ENCODE measurements at regions not wholly inside any gene's neighbourhood (a gene's known extent, or its start where the extent isn't known, plus 50 kb on each side); places are given as distances from the start of the nearest gene placed in this dataset.

DNA sequence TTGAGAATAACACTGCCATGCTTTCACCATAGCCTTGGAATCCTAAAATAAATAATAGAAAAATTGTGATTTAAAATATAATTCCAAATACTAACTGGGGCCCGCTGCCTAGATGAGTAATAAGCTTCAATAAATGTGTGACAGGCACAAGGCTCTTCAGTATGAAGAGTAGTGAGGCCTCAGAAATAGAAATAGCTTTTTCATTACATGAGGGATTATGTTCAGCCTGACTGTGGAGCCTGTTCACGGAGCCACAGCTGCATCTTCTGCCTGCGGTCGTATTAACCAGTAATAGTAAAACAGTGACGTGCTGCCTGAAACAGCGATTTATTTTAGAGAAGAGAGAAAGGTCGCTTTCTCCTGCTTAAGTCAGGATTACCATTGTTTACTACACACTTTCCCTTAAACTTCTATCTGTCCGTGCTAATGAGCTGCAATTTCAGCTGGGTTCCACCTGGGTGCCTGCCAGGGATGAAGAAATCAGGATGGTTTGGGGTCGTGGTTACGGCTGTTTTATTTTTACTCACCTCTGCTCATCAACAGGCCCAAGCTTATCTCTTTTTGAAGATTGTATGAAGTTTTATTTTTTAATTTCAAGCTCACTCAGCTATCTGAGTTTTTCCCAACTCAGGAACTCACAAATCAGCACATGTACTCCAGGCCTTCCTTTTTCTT is 284.9 kb upstream of the WWC1 start:
- no peaks in the 10 kb centered on the region for H3K36me3 Mint-ChIP-seq
- ATAC-seq (no peak), DNase-seq (ENCODE audit: low spot score) (no peak)
- no peak overlapping the region for H3K4me3 Mint-ChIP-seq
- no peaks in the 10 kb centered on the region for H3K27me3 Mint-ChIP-seq (ENCODE audit: low read depth)
- CTCF ChIA-PET, result no interaction called here
- no peak for TF ChIP-seq ZBTB21 (CRISPR knock-in tag; IDR thresholded peaks at IDR 0.05; ENCODE audit: borderline replicate concordance)
- TF ChIP-seq, protein P1, sequence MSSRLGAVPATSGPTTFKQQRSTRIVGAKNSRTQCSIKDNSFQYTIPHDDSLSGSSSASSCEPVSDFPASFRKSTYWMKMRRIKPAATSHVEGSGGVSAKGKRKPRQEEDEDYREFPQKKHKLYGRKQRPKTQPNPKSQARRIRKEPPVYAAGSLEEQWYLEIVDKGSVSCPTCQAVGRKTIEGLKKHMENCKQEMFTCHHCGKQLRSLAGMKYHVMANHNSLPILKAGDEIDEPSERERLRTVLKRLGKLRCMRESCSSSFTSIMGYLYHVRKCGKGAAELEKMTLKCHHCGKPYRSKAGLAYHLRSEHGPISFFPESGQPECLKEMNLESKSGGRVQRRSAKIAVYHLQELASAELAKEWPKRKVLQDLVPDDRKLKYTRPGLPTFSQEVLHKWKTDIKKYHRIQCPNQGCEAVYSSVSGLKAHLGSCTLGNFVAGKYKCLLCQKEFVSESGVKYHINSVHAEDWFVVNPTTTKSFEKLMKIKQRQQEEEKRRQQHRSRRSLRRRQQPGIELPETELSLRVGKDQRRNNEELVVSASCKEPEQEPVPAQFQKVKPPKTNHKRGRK (CRISPR knock-in tag; IDR thresholded peaks at IDR 0.05; ENCODE audit: borderline replicate concordance), result no peak
- TF ChIP-seq, protein P2, sequence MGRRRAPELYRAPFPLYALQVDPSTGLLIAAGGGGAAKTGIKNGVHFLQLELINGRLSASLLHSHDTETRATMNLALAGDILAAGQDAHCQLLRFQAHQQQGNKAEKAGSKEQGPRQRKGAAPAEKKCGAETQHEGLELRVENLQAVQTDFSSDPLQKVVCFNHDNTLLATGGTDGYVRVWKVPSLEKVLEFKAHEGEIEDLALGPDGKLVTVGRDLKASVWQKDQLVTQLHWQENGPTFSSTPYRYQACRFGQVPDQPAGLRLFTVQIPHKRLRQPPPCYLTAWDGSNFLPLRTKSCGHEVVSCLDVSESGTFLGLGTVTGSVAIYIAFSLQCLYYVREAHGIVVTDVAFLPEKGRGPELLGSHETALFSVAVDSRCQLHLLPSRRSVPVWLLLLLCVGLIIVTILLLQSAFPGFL (CRISPR knock-in tag; IDR thresholded peaks at IDR 0.05; ENCODE audit: borderline replicate concordance), result no peak
- TF ChIP-seq NR2C2 (CRISPR knock-in tag; IDR thresholded peaks at IDR 0.05), result no peak
- no peak for TF ChIP-seq ZNF671 (CRISPR knock-in tag; IDR thresholded peaks at IDR 0.05)
- no peak for TF ChIP-seq SP1 (CRISPR knock-in tag; conservative IDR thresholded peaks at IDR 0.05)
- no peak for TF ChIP-seq TCF7 (CRISPR knock-in tag; IDR thresholded peaks at IDR 0.05; ENCODE audit: low read depth)
- TF ChIP-seq, protein P3, sequence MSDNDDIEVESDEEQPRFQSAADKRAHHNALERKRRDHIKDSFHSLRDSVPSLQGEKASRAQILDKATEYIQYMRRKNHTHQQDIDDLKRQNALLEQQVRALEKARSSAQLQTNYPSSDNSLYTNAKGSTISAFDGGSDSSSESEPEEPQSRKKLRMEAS (CRISPR knock-in tag; IDR thresholded peaks at IDR 0.05), result no peak
- TF ChIP-seq, protein P4, sequence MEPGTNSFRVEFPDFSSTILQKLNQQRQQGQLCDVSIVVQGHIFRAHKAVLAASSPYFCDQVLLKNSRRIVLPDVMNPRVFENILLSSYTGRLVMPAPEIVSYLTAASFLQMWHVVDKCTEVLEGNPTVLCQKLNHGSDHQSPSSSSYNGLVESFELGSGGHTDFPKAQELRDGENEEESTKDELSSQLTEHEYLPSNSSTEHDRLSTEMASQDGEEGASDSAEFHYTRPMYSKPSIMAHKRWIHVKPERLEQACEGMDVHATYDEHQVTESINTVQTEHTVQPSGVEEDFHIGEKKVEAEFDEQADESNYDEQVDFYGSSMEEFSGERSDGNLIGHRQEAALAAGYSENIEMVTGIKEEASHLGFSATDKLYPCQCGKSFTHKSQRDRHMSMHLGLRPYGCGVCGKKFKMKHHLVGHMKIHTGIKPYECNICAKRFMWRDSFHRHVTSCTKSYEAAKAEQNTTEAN (CRISPR knock-in tag; IDR thresholded peaks at IDR 0.05), result no peak
- TF ChIP-seq, protein P5, sequence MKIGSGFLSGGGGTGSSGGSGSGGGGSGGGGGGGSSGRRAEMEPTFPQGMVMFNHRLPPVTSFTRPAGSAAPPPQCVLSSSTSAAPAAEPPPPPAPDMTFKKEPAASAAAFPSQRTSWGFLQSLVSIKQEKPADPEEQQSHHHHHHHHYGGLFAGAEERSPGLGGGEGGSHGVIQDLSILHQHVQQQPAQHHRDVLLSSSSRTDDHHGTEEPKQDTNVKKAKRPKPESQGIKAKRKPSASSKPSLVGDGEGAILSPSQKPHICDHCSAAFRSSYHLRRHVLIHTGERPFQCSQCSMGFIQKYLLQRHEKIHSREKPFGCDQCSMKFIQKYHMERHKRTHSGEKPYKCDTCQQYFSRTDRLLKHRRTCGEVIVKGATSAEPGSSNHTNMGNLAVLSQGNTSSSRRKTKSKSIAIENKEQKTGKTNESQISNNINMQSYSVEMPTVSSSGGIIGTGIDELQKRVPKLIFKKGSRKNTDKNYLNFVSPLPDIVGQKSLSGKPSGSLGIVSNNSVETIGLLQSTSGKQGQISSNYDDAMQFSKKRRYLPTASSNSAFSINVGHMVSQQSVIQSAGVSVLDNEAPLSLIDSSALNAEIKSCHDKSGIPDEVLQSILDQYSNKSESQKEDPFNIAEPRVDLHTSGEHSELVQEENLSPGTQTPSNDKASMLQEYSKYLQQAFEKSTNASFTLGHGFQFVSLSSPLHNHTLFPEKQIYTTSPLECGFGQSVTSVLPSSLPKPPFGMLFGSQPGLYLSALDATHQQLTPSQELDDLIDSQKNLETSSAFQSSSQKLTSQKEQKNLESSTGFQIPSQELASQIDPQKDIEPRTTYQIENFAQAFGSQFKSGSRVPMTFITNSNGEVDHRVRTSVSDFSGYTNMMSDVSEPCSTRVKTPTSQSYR (CRISPR knock-in tag; IDR thresholded peaks at IDR 0.05), result no peak
- TF ChIP-seq, protein P6, sequence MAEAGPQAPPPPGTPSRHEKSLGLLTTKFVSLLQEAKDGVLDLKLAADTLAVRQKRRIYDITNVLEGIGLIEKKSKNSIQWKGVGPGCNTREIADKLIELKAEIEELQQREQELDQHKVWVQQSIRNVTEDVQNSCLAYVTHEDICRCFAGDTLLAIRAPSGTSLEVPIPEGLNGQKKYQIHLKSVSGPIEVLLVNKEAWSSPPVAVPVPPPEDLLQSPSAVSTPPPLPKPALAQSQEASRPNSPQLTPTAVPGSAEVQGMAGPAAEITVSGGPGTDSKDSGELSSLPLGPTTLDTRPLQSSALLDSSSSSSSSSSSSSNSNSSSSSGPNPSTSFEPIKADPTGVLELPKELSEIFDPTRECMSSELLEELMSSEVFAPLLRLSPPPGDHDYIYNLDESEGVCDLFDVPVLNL (CRISPR knock-in tag; IDR thresholded peaks at IDR 0.05; ENCODE audit: borderline replicate concordance, low read depth), result no peak
- peaks cover 10% of the 10 kb centered on the region; the same call in 1 of the 2 replicates for H3K4me1 Mint-ChIP-seq
- no peaks in the 10 kb centered on the region for H3K9me3 Mint-ChIP-seq
- no peak overlapping the region; the same call in 1 of the 2 replicates for H3K27ac Mint-ChIP-seq
- POLR2A ChIA-PET, result no interaction called here

DNA sequence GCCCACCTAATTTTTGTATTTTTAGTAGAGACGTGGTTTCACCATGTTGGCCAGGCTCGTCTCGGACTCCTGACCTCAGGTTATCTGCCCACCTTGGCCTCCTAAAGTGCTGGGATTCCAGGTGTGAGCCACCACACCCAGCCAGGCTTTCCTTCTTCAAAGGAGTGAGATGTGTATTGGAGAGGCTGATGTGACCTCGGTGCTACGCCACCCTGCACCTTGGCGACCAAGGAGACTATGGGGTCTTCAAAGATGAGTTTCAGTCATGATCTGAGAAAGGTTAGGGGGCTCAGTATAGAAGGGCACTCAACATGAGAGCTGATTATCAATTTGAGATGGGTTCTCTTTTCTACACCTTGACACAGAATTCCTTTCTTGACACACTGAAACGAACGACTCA is 284.2 kb upstream of the WWC1 start:
- Mint-ChIP-seq H3K36me3 (no peaks in the 10 kb centered on the region), H3K4me1 (peaks cover 10% of the 10 kb centered on the region; the same call in 1 of the 2 replicates), H3K27ac (no peak overlapping the region), H3K9me3 (no peaks in the 10 kb centered on the region), H3K4me3 (no peak overlapping the region), H3K27me3 (ENCODE audit: low read depth) (no peaks in the 10 kb centered on the region)
- ChIA-PET POLR2A (no interaction called here), CTCF (no interaction called here)
- no peak for DNase-seq (ENCODE audit: low spot score)
- no peak for ATAC-seq
- no peak for TF ChIP-seq GTF2I (CRISPR knock-in tag; conservative IDR thresholded peaks at IDR 0.05)
- no peak for TF ChIP-seq ZNF423 (CRISPR knock-in tag; IDR thresholded peaks at IDR 0.05)
- TF ChIP-seq, protein P7, sequence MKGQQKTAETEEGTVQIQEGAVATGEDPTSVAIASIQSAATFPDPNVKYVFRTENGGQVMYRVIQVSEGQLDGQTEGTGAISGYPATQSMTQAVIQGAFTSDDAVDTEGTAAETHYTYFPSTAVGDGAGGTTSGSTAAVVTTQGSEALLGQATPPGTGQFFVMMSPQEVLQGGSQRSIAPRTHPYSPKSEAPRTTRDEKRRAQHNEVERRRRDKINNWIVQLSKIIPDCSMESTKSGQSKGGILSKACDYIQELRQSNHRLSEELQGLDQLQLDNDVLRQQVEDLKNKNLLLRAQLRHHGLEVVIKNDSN (CRISPR knock-in tag; IDR thresholded peaks at IDR 0.05), result no peak
- TF ChIP-seq, protein P2 (CRISPR knock-in tag; IDR thresholded peaks at IDR 0.05; ENCODE audit: borderline replicate concordance), result no peak
- TF ChIP-seq, protein P8, sequence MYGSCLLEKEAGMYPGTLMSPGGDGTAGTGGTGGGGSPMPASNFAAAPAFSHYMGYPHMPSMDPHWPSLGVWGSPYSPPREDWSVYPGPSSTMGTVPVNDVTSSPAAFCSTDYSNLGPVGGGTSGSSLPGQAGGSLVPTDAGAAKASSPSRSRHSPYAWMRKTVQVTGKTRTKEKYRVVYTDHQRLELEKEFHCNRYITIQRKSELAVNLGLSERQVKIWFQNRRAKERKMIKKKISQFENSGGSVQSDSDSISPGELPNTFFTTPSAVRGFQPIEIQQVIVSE (CRISPR knock-in tag; IDR thresholded peaks at IDR 0.05; ENCODE audit: borderline replicate concordance), result no peak
- TF ChIP-seq, protein P9, sequence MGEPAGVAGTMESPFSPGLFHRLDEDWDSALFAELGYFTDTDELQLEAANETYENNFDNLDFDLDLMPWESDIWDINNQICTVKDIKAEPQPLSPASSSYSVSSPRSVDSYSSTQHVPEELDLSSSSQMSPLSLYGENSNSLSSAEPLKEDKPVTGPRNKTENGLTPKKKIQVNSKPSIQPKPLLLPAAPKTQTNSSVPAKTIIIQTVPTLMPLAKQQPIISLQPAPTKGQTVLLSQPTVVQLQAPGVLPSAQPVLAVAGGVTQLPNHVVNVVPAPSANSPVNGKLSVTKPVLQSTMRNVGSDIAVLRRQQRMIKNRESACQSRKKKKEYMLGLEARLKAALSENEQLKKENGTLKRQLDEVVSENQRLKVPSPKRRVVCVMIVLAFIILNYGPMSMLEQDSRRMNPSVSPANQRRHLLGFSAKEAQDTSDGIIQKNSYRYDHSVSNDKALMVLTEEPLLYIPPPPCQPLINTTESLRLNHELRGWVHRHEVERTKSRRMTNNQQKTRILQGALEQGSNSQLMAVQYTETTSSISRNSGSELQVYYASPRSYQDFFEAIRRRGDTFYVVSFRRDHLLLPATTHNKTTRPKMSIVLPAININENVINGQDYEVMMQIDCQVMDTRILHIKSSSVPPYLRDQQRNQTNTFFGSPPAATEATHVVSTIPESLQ (CRISPR knock-in tag; IDR thresholded peaks at IDR 0.05), result no peak
- no peak for TF ChIP-seq FOXJ3 (CRISPR knock-in tag; IDR thresholded peaks at IDR 0.05; ENCODE audit: borderline replicate concordance)
- no peak for TF ChIP-seq ZNF396 (CRISPR knock-in tag; IDR thresholded peaks at IDR 0.05; ENCODE audit: borderline replicate concordance)
- no peak for TF ChIP-seq NFATC4 (CRISPR knock-in tag; IDR thresholded peaks at IDR 0.05)
- no peak for TF ChIP-seq SMAD4 (CRISPR knock-in tag; IDR thresholded peaks at IDR 0.05)
